ENCODE measurements at regions not wholly inside any gene's neighbourhood (a gene's known extent, or its start where the extent isn't known, plus 50 kb on each side); places are given as distances from the start of the nearest gene placed in this dataset.

DNA sequence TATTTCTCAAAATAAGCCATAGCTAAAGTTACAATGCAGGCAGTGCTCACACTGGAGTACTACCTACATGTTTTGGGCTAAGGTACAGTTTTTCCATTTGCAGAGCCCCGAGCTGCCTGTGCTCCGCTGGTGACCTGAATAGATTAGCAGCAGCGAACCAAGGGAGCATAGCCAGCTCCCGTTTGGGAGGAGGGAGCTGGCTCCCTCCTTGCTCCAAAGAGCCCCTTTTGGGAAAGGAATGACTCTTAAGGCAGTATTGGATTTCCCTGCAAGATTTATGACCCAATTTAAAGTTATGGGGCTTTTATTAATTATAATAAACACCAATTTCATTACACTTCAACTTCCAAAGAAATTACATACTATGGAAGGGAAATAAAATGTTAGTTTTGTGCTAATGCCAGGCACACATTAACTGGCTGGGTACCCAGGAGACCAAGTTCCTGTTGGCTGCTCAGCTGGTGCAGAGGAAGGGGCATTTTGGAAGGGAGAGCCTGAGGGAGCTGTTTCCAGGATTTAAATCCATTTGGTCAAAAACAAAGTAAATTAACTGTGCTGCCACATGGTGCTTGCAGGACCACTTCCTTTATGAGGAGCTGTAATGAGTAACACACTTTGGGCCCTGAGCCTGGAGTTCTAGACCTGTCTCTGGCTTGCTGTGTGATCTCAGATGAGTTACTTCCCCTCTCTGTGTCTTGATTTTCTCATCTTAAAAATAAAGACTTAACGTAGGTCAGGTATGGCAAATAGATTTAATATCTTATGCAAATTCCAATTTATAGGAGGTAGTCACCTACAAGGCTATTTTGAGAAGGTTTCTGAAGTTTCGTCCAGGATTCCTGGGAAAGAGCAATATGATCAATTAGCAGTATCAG, 362.1 kb upstream of the CCL2 start:
- TF ChIP-seq, protein P1, sequence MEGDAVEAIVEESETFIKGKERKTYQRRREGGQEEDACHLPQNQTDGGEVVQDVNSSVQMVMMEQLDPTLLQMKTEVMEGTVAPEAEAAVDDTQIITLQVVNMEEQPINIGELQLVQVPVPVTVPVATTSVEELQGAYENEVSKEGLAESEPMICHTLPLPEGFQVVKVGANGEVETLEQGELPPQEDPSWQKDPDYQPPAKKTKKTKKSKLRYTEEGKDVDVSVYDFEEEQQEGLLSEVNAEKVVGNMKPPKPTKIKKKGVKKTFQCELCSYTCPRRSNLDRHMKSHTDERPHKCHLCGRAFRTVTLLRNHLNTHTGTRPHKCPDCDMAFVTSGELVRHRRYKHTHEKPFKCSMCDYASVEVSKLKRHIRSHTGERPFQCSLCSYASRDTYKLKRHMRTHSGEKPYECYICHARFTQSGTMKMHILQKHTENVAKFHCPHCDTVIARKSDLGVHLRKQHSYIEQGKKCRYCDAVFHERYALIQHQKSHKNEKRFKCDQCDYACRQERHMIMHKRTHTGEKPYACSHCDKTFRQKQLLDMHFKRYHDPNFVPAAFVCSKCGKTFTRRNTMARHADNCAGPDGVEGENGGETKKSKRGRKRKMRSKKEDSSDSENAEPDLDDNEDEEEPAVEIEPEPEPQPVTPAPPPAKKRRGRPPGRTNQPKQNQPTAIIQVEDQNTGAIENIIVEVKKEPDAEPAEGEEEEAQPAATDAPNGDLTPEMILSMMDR (IDR thresholded peaks at IDR 0.05; ENCODE audit: extremely low read depth in 1 of 2, insufficient read depth in 1 of 2, low read depth in 1 of 2, low read length in 2 of 2): no peak
- no peak for TF ChIP-seq JUN (IDR thresholded peaks at IDR 0.05; ENCODE audit: borderline replicate concordance, insufficient read depth, insufficient read length, low read depth)
- TF ChIP-seq POLR2A (IDR thresholded peaks at IDR 0.05; ENCODE audit: low read depth, low read length): no peak
- no peak for TF ChIP-seq POLR2AphosphoS5 (IDR thresholded peaks at IDR 0.05; ENCODE audit: insufficient read depth, low read depth, low read length)
- TF ChIP-seq, protein P2, sequence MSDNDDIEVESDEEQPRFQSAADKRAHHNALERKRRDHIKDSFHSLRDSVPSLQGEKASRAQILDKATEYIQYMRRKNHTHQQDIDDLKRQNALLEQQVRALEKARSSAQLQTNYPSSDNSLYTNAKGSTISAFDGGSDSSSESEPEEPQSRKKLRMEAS (IDR thresholded peaks at IDR 0.05; ENCODE audit: insufficient read depth, insufficient read length): no peak

Measured in endothelial cell of umbilical vein (primary cell).